GM19438 (cell line): ENCODE measurements at regions not wholly inside any gene's neighbourhood (a gene's known extent, or its start where the extent isn't known, plus 50 kb on each side); places are given as distances from the start of the nearest gene placed in this dataset.

Experiments
- ATAC-seq: cut with Tn5 transposase; IDR thresholded peaks from one replicate; pipeline ENCODE4 v1.9.1; 2021; ENCODE audit warnings: low read depth; ENCODE audit not compliant: unreplicated experiment

DNA sequence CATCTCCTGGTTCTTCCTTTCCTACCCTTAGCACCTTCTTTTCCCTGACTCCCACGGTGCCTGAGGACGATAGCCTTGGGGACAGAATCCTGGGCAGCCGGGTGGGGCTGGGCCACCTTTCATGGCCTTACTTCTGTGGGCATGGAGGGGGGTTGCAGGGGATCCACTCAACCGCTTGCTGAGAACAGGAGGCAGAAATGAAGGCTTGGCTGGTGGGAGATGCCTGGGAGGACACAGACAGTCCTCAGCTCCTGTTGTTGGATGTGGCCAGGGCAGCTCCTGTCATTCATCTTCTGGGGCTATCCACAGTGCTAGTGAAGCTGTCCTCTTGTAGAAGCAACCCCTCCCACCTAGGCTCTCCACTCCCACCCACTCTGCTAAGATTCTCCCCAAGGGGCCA lies 95.5 kb upstream of the CELF4 start:
- no peak for ATAC-seq

DNA sequence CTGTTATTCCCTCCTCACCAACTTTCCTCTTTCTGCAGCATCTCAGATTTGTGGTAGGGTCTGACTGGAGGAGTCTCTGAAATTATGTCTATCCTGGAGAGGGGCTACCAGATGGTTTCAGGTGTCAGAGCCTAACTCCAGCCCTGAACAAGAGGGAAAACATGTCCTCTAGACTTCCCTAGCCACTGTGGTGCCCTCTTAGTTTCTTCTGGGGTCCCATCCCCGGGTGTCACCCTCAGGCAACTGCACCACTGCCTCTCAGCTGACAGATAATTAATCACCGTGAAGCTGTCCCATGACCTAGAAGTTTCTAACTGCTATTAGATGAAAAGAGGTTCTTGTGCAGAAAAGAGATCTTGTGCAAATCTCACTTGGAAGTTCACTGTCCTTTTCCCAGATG lies 95.1 kb upstream of the CELF4 start:
- no peak for ATAC-seq

GRCh38 chr18:37659906-37660305 lies 94.3 kb upstream of the CELF4 start:
- ATAC-seq, result no peak

DNA sequence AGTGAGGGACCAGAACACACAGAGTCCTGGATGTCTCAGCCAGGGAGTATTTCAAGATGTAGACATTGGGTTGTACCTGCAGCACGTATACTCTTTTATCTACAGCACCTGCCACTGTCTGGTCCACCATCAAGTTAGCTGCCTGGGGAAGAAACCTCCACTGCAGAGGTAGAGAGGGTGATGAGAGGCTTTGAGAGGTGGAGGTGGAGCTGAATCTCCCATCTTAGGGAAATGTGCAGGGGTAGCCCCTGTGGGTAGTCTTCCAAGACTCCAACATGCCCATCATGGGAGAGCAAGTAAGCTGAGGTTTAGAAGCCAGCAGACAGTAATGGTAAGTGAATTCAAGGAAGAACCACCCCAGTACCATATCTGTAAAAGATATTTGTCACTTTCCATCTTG lies 93.3 kb upstream of the CELF4 start:
- ATAC-seq, result no peak

- no peak for ATAC-seq
These were observed 91.9 kb upstream of the CELF4 start for GRCh38 chr18:37657493-37657892.

DNA sequence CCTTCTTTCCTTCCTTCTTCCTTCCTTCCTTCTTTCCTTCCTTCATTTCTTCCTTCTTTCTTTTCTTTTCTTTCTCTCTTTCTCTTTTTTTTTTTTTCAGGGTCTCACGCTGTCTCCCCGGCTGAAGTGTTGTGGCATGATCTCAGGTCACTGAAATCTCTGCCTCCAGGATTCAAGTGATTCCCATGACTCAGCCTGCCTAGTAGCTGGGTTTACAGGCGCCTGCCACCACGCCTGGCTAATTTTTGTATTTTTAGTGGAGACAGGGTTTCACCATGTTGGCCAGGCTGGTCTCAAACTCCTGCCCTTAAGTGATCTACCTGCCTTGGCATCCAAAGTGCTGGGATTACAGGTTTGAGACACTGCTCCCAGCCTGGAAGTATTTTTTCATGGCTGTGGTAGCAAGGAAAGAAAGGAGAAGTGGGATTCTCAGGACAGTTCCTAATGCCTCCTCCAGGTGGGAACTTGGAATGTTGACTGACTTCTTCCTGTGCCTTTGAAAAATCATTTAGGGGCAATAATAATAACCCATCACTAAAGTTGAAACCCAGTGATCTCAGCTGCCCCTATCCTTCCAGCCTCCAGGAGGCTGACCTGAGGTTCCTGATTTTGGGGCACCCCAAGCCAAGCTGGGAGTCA lies 89.3 kb upstream of the CELF4 start:
- no peak for ATAC-seq

- no peak for ATAC-seq
These were observed 88.4 kb upstream of the CELF4 start for GRCh38 chr18:37654034-37654433.

DNA sequence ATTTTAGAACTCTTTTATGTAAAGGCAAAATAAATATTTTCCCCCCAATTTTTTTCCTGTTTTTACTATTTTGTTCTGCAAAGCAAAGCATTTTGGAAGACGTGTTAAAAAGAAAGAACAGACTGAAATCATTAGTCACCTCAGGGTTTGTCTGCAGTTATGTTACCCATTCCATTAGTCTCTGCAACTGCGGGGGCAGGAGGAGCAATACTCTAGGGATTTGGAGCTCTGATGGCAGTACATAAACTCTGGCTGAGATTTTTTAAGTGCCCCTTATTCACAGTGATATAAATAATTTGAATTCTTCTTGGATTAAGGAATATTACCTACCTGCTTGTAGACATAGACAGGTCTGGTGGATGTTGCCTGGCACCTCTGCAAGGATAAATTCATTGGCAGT lies 88.0 kb upstream of the CELF4 start:
- ATAC-seq, result no peak

- no peak for ATAC-seq
These were observed 84.3 kb upstream of the CELF4 start for GRCh38 chr18:37649930-37650329.

DNA sequence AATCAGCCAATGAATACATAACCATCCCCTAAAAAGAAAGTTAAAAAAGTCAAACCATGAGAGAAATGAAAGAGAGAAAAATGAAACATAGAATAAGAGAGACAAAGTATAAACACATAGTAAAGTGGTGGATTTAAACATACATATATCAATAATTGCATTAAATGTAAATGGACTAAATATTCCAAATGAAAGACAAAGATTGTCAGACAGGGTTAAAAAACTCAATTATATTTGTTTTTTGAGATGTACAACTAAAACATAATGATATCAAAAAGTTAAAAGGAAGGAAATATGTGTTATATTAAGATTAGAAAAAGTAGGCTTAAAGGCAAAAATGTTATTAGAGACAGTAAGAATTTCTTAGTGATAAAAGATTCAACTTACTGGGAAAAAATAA lies 83.8 kb upstream of the CELF4 start:
- ATAC-seq, result no peak

GRCh38 chr18:37641573-37641972 lies 76.0 kb upstream of the CELF4 start:
- no peak for ATAC-seq

DNA sequence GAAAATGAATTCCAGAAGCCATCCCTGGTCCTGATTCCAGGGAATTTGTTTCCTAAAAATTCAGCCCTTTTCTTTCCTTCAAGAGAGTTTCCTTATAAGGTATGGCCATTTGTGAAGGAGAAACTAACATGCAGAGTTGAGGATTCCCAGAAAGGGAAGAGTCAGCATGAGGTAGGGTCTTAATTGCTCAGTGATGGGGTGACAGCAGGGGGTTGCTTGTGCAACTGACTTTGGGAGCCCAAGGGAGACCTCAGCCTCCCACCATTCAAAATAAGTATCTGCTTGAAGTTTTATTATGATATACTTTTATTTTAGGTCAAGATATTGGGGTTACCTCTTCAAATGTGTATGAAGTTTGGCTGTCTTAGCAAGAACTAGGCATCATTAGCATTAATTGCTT lies 74.9 kb upstream of the CELF4 start:
- no peak for ATAC-seq

- no peak for ATAC-seq
These were observed 74.2 kb upstream of the CELF4 start for GRCh38 chr18:37639846-37640245.

DNA sequence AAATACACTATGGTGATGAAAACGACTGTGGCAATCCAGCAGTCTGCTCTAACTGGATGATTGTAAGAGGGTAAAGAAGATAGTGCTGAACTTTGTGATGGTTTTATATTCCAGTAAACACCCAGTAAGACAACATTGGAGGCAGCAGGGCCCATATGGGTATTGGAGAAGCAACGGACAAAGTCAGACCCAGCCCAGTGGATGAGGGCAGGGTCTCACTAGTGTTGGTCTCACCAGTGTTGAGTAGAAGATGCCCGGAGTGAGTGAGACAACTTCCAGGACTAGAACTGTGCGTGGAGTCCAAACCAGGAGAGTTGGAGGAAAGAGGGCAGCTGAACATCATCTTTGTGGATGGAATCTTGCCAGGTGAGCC lies 71.9 kb upstream of the CELF4 start:
- no peak for ATAC-seq

GRCh38 chr18:37636831-37637477 lies 71.4 kb upstream of the CELF4 start:
- ATAC-seq, result no peak

DNA sequence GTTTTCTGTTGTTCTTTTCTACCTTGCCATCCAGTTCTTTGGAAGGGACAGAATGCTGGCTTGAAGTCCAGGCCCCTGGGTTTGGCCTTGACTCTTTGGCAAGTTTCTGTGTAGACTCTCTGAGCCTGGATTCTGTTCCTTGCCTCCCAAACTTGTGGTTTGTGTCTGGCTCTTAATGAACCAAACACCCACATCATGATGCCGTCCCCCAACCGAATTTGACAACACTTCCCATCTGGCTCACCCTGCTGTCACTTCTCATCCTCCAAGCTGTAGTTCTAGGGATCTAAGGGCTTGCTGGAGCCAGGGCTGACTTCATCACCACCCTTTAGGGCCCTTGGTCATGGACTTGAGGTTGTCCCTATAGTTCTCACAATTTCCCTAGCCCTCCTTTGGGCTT lies 68.9 kb upstream of the CELF4 start:
- no peak for ATAC-seq

GRCh38 chr18:37631422-37631821 lies 65.8 kb upstream of the CELF4 start:
- no peak for ATAC-seq

DNA sequence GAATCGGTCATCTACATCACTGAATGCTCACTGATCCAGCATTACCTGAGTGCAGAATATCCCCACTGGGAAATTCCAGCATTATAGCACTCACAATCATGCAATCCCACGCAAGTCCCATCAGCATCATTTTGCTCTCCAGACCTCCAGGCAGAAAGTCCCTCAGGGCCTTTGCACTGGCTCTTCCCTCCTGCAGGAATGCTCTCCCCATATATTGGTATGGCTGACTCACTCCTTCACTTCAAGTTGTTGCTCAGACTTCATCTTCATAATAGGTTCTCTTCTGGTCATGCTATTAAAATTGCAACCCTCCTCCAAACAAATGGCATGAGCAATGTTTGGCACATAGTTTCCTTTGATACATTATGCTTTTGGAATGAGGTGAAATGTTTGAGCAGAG lies 64.7 kb upstream of the CELF4 start:
- no peak for ATAC-seq

GRCh38 chr18:37628470-37629220 lies 63.0 kb upstream of the CELF4 start:
- ATAC-seq, result no peak

DNA sequence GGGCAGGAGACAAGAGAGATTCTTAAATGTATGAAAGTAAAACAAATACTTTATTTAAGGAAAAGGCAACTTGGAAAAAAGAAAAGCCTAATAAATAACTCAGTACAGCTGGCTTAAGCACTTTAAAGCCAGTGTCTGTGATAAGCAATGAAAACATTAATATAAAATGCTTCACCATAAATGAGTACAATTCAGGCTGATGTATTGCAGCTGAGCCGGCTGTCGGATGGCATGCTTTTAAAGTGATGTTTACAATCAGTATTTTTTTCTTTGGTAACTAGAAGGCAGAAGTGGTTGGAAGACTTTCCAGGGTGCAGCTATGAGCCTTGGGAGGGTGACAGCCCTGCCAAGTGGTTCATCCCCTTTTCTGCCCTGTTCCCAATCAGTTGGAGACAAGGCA lies 58.7 kb upstream of the CELF4 start:
- no peak for ATAC-seq

- no peak for ATAC-seq
These were observed 54.4 kb upstream of the CELF4 start for GRCh38 chr18:37619964-37620363.

- no peak for ATAC-seq
These were observed 52.0 kb upstream of the CELF4 start for GRCh38 chr18:37617623-37618022.
